ENCODE measurements at regions not wholly inside any gene's neighbourhood (a gene's known extent, or its start where the extent isn't known, plus 50 kb on each side); places are given as distances from the start of the nearest gene placed in this dataset.

GRCh38 chr5:173703466-173703865, 87.0 kb upstream of the BOD1 start:
- no peak overlapping the region for H3K27ac ChIP-seq (ENCODE audit: insufficient read depth in 1 of 2, low read depth in 1 of 2, low read length in 2 of 2, poor library complexity in 1 of 2, severe bottlenecking in 2 of 2)
- H3K4me3 ChIP-seq (ENCODE audit: control insufficient read depth in 1 of 7, extremely low read depth in 1 of 7, insufficient read depth in 4 of 7, low read depth in 2 of 7, low read length in 6 of 7): no peak overlapping the region
- no peaks in the 10 kb centered on the region for H3K4me1 ChIP-seq (ENCODE audit: control extremely low read depth in 1 of 4, control insufficient read depth in 4 of 4, insufficient read depth in 4 of 4, low read length in 3 of 4)
- DNase-seq: no peak
- H3K9me3 ChIP-seq (ENCODE audit: control extremely low read depth in 1 of 5, control insufficient read depth in 4 of 5, insufficient read depth in 2 of 5, low read depth in 1 of 5, low read length in 4 of 5): no peaks in the 10 kb centered on the region
- no peaks in the 10 kb centered on the region for H3K27me3 ChIP-seq (replicated peaks in 2 of 5; ENCODE audit: control insufficient read depth in 4 of 5, insufficient read depth in 5 of 5, low read length in 4 of 5)
- 96% methylated on average over 3 of the region's 4 CpGs for WGBS (ENCODE audit: insufficient coverage)
- ChIA-PET CTCF (no interaction called here), POLR2A (no interaction called here)
- H3K36me3 ChIP-seq (ENCODE audit: control insufficient read depth in 4 of 4, insufficient read depth in 4 of 4, low read length in 3 of 4): no peaks in the 10 kb centered on the region

GRCh38 chr5:173704615-173705511, 88.4 kb upstream of the BOD1 start:
- Histone ChIP-seq H3K27ac (ENCODE audit: insufficient read depth in 1 of 2, low read depth in 1 of 2, low read length in 2 of 2, poor library complexity in 1 of 2, severe bottlenecking in 2 of 2) (no peak overlapping the region), H3K4me3 (ENCODE audit: control insufficient read depth in 1 of 7, extremely low read depth in 1 of 7, insufficient read depth in 4 of 7, low read depth in 2 of 7, low read length in 6 of 7) (no peak overlapping the region), H3K27me3 (replicated peaks in 2 of 5; ENCODE audit: control insufficient read depth in 4 of 5, insufficient read depth in 5 of 5, low read length in 4 of 5) (peaks cover 0 to under 1% (median 0%) of the 10 kb centered on the region in 5 experiments), H3K9me3 (ENCODE audit: control extremely low read depth in 1 of 5, control insufficient read depth in 4 of 5, insufficient read depth in 2 of 5, low read depth in 1 of 5, low read length in 4 of 5) (no peaks in the 10 kb centered on the region), H3K36me3 (ENCODE audit: control insufficient read depth in 4 of 4, insufficient read depth in 4 of 4, low read length in 3 of 4) (no peaks in the 10 kb centered on the region), H3K4me1 (ENCODE audit: control extremely low read depth in 1 of 4, control insufficient read depth in 4 of 4, insufficient read depth in 4 of 4, low read length in 3 of 4) (no peaks in the 10 kb centered on the region)
- WGBS (ENCODE audit: insufficient coverage): 97% methylated on average over 22 of the region's 22 CpGs
- CTCF ChIA-PET: no interaction called here
- no peak for DNase-seq
- POLR2A ChIA-PET: no interaction called here

- Histone ChIP-seq H3K27ac (ENCODE audit: insufficient read depth in 1 of 2, low read depth in 1 of 2, low read length in 2 of 2, poor library complexity in 1 of 2, severe bottlenecking in 2 of 2) (no peak overlapping the region), H3K36me3 (ENCODE audit: control insufficient read depth in 4 of 4, insufficient read depth in 4 of 4, low read length in 3 of 4) (no peaks in the 10 kb centered on the region), H3K4me1 (ENCODE audit: control extremely low read depth in 1 of 4, control insufficient read depth in 4 of 4, insufficient read depth in 4 of 4, low read length in 3 of 4) (no peaks in the 10 kb centered on the region), H3K27me3 (replicated peaks in 2 of 5; ENCODE audit: control insufficient read depth in 4 of 5, insufficient read depth in 5 of 5, low read length in 4 of 5) (peaks cover 0 to 2% (median 0%) of the 10 kb centered on the region in 5 experiments), H3K9me3 (ENCODE audit: control extremely low read depth in 1 of 5, control insufficient read depth in 4 of 5, insufficient read depth in 2 of 5, low read depth in 1 of 5, low read length in 4 of 5) (no peaks in the 10 kb centered on the region), H3K4me3 (ENCODE audit: control insufficient read depth in 1 of 7, extremely low read depth in 1 of 7, insufficient read depth in 4 of 7, low read depth in 2 of 7, low read length in 6 of 7) (no peak overlapping the region)
- no peak for DNase-seq
- POLR2A ChIA-PET: no interaction called here
- WGBS (ENCODE audit: insufficient coverage): 96% methylated on average over 13 of the region's 13 CpGs
- CTCF ChIA-PET: interaction anchor here (1.7 kb wide), 1 partner anchor 14 kb away, joined by 4 read pairs; no protein-coding TSS in a partner anchor
These were observed 89.1 kb upstream of the BOD1 start for GRCh38 chr5:173705512-173706044.

- Histone ChIP-seq H3K27me3 (replicated peaks in 2 of 5; ENCODE audit: control insufficient read depth in 4 of 5, insufficient read depth in 5 of 5, low read length in 4 of 5) (peaks cover 0 to 2% (median 0%) of the 10 kb centered on the region in 5 experiments), H3K4me1 (ENCODE audit: control extremely low read depth in 1 of 4, control insufficient read depth in 4 of 4, insufficient read depth in 4 of 4, low read length in 3 of 4) (no peaks in the 10 kb centered on the region), H3K4me3 (ENCODE audit: control insufficient read depth in 1 of 7, extremely low read depth in 1 of 7, insufficient read depth in 4 of 7, low read depth in 2 of 7, low read length in 6 of 7) (no peak overlapping the region), H3K9me3 (ENCODE audit: control extremely low read depth in 1 of 5, control insufficient read depth in 4 of 5, insufficient read depth in 2 of 5, low read depth in 1 of 5, low read length in 4 of 5) (no peaks in the 10 kb centered on the region), H3K36me3 (ENCODE audit: control insufficient read depth in 4 of 4, insufficient read depth in 4 of 4, low read length in 3 of 4) (no peaks in the 10 kb centered on the region), H3K27ac (ENCODE audit: insufficient read depth in 1 of 2, low read depth in 1 of 2, low read length in 2 of 2, poor library complexity in 1 of 2, severe bottlenecking in 2 of 2) (no peak overlapping the region)
- 75% methylated on average over 4 of the region's 4 CpGs for WGBS (ENCODE audit: insufficient coverage)
- DNase-seq: no peak
- ChIA-PET CTCF (interaction anchor here (1.7 kb wide), 1 partner anchor 13 kb away, joined by 4 read pairs; no protein-coding TSS in a partner anchor), POLR2A (no interaction called here)
These were observed 90.2 kb upstream of the BOD1 start for GRCh38 chr5:173706700-173707099.

- peak in 2 of 3 donors; percentile 29 to 52 for DNase-seq
- ChIA-PET CTCF (interaction anchor here (1.7 kb wide), 1 partner anchor 12 kb away, joined by 4 read pairs; no protein-coding TSS in a partner anchor), POLR2A (no interaction called here)
- WGBS (ENCODE audit: insufficient coverage): 96% methylated on average over 3 of the region's 4 CpGs
- H3K4me1 ChIP-seq (ENCODE audit: control extremely low read depth in 1 of 4, control insufficient read depth in 4 of 4, insufficient read depth in 4 of 4, low read length in 3 of 4): no peaks in the 10 kb centered on the region
- no peak overlapping the region for H3K27ac ChIP-seq (ENCODE audit: insufficient read depth in 1 of 2, low read depth in 1 of 2, low read length in 2 of 2, poor library complexity in 1 of 2, severe bottlenecking in 2 of 2)
- no peaks in the 10 kb centered on the region for H3K9me3 ChIP-seq (ENCODE audit: control extremely low read depth in 1 of 5, control insufficient read depth in 4 of 5, insufficient read depth in 2 of 5, low read depth in 1 of 5, low read length in 4 of 5)
- H3K27me3 ChIP-seq (replicated peaks in 2 of 5; ENCODE audit: control insufficient read depth in 4 of 5, insufficient read depth in 5 of 5, low read length in 4 of 5): peaks cover 0 to 2% (median 0%) of the 10 kb centered on the region in 5 experiments
- H3K4me3 ChIP-seq (ENCODE audit: control insufficient read depth in 1 of 7, extremely low read depth in 1 of 7, insufficient read depth in 4 of 7, low read depth in 2 of 7, low read length in 6 of 7): no peak overlapping the region
- no peaks in the 10 kb centered on the region for H3K36me3 ChIP-seq (ENCODE audit: control insufficient read depth in 4 of 4, insufficient read depth in 4 of 4, low read length in 3 of 4)
These were observed 90.9 kb upstream of the BOD1 start for GRCh38 chr5:173707392-173707791.

- CTCF ChIA-PET: no interaction called here
- Histone ChIP-seq H3K27ac (ENCODE audit: insufficient read depth in 1 of 2, low read depth in 1 of 2, low read length in 2 of 2, poor library complexity in 1 of 2, severe bottlenecking in 2 of 2) (no peak overlapping the region), H3K4me3 (ENCODE audit: control insufficient read depth in 1 of 7, extremely low read depth in 1 of 7, insufficient read depth in 4 of 7, low read depth in 2 of 7, low read length in 6 of 7) (no peak overlapping the region), H3K4me1 (ENCODE audit: control extremely low read depth in 1 of 4, control insufficient read depth in 4 of 4, insufficient read depth in 4 of 4, low read length in 3 of 4) (no peaks in the 10 kb centered on the region), H3K9me3 (ENCODE audit: control extremely low read depth in 1 of 5, control insufficient read depth in 4 of 5, insufficient read depth in 2 of 5, low read depth in 1 of 5, low read length in 4 of 5) (no peaks in the 10 kb centered on the region), H3K36me3 (ENCODE audit: control insufficient read depth in 4 of 4, insufficient read depth in 4 of 4, low read length in 3 of 4) (no peaks in the 10 kb centered on the region), H3K27me3 (replicated peaks in 2 of 5; ENCODE audit: control insufficient read depth in 4 of 5, insufficient read depth in 5 of 5, low read length in 4 of 5) (peaks cover 0 to 2% (median 0%) of the 10 kb centered on the region in 5 experiments)
- 97% methylated on average over 3 of the region's 3 CpGs for WGBS (ENCODE audit: insufficient coverage)
- DNase-seq: no peak
- POLR2A ChIA-PET: no interaction called here
These were observed 92.7 kb upstream of the BOD1 start for GRCh38 chr5:173709145-173709544.

GRCh38 chr5:173709761-173710160, 93.3 kb upstream of the BOD1 start:
- DNase-seq: no peak
- Histone ChIP-seq H3K4me1 (ENCODE audit: control extremely low read depth in 1 of 4, control insufficient read depth in 4 of 4, insufficient read depth in 4 of 4, low read length in 3 of 4) (no peaks in the 10 kb centered on the region), H3K36me3 (ENCODE audit: control insufficient read depth in 4 of 4, insufficient read depth in 4 of 4, low read length in 3 of 4) (no peaks in the 10 kb centered on the region), H3K27me3 (replicated peaks in 2 of 5; ENCODE audit: control insufficient read depth in 4 of 5, insufficient read depth in 5 of 5, low read length in 4 of 5) (peaks cover 0 to 2% (median 0%) of the 10 kb centered on the region in 5 experiments), H3K9me3 (ENCODE audit: control extremely low read depth in 1 of 5, control insufficient read depth in 4 of 5, insufficient read depth in 2 of 5, low read depth in 1 of 5, low read length in 4 of 5) (no peaks in the 10 kb centered on the region), H3K27ac (ENCODE audit: insufficient read depth in 1 of 2, low read depth in 1 of 2, low read length in 2 of 2, poor library complexity in 1 of 2, severe bottlenecking in 2 of 2) (no peak overlapping the region), H3K4me3 (ENCODE audit: control insufficient read depth in 1 of 7, extremely low read depth in 1 of 7, insufficient read depth in 4 of 7, low read depth in 2 of 7, low read length in 6 of 7) (no peak overlapping the region)
- ChIA-PET CTCF (no interaction called here), POLR2A (no interaction called here)
- 94% methylated on average over 5 of the region's 6 CpGs for WGBS (ENCODE audit: insufficient coverage)

Data from common myeloid progenitor, CD34-positive (primary cell).